ENCODE measurements at regions not wholly inside any gene's neighbourhood (a gene's known extent, or its start where the extent isn't known, plus 50 kb on each side); places are given as distances from the start of the nearest gene placed in this dataset.
"Not testable (repeated sequence)": the region's sequence is repeated elsewhere in the genome, so short reads cannot be mapped to it uniquely, and the experiment has no call there.

DNA sequence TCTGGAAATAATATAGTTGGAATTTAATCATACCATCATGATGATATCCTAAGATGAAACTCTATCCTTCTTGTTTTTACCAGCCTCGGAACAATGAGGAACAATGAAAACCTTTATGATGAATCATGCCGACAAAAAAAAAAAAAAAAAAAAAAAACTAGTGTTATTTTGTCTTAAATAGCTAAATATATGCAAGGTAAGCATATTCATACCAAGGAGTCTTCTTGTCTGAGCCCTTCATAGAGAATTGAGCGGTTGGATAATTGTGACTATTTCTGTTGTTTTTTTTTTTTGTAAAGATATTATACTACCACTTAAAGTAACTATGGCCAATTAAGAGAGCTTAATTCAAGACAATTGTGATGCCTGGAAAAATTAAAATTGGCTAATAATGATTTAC lies 244.0 kb upstream of the PCDH9 start:
- no peak for DNase-seq (ENCODE audit: low read depth, low spot score)

DNA sequence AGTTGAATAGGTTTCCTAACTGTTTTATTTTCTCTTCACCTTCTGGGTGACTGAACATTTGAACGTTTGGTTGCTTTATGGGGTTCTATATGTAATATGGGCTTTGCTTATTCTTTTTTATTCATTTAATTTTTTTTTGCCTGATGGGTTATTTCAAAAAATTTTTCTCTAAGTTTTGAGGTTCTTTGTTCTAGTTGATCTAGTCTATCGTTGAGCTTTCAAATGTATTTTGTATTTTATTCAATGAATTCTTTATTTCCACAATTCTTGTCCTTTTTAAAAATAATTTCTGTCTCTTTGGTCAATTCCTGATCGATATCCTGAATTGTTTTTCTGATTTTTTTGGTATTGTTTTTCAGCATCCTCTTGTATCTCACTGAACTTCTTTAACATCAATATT lies 239.5 kb upstream of the PCDH9 start:
- DNase-seq (ENCODE audit: low read depth, low spot score), result no peak

DNA sequence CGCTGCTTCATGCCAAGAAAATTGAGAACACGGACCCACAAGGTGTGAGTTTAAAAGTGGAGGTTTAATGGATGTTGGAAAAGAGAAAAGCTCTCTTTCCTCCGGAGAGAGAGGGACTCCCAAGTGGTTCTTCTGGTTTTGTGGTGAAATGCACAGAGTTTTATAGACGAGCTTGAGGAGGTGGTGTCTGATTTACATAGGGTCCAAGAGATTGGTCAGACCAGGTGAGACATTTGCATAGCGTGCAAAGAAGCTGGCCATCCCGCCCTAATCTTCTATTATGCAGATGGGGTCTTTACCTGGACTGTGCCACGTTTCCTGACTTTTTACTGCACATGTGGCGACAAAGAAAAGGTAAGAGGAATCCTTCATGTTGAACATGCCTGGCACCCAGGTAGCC lies 236.4 kb upstream of the PCDH9 start:
- no peak for DNase-seq (ENCODE audit: low read depth, low spot score)

DNA sequence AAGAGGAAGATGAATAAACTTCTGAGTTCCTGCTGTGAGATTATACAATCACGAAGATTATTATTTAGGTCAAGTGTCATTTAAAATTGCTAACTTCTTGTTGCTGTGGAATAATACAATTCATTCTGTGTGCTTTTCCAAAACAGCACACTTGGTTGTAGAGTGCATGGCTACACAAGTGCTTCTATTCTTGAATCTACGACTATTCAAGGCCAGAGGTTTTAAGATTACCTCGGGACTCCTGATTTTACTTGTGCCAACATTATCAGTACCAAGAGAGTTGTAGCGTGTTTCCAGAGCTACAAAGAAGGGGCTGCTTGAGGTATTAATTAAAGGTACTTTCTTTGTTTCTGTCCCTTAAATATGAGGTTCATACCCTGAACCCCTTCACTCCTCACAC lies 234.0 kb upstream of the PCDH9 start:
- DNase-seq (ENCODE audit: low read depth, low spot score), result no peak

DNA sequence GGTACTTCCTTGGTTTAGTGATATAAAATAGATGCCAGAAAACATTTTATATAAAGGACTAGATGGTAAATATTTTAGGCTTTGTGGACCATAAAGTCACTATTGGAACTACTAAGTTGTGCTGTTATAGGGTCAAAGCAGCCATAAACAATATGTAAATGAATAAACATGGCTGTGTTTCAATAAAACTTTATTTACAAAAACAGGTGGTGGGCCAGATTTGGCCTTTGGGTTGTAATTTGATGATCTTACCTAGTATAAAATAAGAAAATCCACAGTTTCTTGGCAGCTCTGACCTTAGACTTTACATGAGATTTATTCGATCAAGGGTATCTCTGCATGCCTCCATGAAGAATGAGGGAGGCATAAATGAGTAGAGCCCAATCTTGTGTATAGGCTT lies 232.0 kb upstream of the PCDH9 start:
- DNase-seq (ENCODE audit: low read depth, low spot score), result no peak

DNA sequence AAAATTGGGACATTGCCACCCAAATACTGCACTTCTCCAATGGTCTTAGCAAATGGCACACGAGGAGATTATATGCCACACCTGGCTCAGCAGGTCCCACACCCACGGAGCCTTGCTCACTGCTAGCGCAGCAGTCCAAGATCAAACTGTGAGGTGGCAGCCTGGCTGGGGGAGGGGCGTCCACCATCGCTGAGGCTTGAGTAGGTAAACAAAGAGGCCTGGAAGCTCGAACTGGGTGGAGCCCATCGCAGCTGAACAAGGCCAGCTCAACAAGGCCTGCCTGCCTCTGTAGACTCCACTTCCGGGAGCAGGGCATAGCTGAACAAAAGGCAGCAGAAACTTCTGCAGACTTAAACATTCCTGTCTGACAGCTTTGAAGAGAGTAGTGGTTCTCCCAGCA lies 222.4 kb upstream of the PCDH9 start:
- DNase-seq (ENCODE audit: low read depth, low spot score), result not testable (repeated sequence)

DNA sequence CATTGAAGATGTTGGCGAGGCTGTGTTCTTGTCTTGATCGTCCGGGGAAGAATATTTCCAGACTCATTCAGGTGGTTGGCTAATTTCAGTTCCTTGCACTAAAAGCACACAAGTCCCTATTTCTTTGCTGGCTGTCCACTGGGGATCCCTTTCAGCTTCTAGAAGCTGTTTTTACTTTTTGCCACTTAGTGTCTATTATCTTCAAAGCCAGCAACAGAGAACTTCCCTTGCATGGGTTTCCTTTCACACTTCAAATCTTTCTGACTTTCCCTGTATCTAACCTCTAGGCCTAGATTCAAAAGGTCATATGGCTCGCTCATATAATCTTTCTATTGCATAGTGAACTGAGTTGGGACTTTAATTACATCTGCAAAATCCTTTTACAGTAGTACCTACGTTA lies 215.3 kb upstream of the PCDH9 start:
- no peak for DNase-seq (ENCODE audit: low read depth, low spot score)

DNA sequence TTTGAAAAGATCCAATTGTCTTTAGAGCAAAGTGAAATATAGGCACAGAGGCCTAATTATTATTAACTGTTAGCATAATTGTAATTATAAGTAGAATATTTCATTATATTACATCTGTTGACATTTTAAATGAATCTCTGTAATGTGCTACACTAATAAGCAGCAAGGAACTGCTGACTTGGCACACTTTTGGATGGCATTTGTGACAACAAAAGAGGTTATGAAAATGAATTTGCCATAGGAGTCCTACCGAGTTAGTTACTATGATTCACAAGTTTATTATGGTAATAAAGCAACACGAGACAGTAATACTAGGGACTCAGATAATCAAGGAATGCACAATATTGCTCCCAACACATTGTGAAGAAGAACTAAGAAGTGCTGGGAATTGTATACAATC lies 213.8 kb upstream of the PCDH9 start:
- no peak for DNase-seq (ENCODE audit: low read depth, low spot score)

DNA sequence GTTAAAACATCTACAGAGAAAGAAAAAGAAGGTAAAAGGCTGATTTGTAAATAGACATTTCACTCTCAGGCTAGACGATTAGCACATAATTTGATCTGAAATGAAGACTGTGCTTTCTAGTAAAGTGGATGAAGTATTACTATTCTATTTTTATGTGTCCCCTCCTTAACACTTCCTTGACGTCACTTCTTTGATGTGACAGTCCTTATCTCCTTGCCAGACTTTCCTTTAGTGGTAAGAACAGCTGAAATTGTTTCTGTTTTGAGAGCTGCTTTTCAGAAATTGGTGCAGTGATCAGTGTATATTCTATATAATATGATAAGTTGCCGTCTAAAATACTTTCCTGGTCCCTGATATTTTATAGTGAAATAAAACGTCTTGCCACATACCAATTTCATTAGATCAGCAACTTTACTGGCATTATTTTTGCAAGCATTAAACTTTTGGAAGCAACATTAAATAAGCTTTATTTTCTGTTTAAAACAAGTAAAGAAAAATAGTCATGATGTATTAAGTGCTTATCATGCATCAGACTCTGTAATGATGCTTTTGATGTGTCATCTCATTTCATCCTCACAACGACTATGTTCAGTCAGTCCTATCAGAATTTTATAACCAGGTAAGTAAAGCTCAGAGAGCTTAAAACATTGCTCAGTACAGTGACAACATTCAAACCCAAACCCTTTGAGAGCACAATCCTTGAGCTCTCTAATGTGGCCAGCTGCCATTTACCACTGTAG lies 210.3 kb upstream of the PCDH9 start:
- no peak for DNase-seq (ENCODE audit: low read depth, low spot score)

DNA sequence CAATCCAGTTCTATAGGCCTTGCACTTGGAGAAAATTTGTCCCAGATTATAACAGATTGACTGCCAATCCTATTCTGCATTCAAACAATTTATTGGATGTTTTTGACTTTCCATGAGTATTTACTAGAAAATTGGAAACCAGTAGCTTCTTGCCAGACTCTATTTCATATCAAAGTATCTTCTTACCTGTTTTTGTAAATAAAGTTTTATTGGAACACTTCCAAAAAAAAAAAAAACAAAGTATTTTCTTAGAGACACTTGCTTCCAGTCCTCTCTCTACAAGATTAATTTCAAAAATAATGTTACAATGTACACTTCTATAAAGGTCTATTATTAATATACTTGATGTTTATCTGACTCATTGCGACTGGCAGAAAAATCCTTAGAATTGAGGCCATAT lies 209.2 kb upstream of the PCDH9 start:
- no peak for DNase-seq (ENCODE audit: low read depth, low spot score)

DNA sequence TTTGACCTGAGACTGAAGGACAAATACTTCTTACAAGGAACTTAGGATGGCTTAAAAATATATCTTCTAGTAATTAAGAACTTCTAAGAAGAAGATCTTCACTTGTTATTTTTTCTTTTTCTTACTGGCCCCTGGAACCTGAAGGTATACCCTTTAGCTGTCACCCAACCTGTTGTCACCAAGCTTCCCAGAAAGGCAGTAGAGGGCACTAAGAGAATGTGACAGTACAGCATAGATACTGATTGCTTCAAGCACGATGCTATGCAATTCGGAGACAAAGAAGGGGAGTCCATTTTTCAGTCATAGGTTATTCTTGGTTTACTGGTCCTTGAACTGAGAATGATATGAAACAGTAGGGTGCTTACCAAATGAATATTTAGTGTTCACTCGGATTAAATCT lies 208.3 kb upstream of the PCDH9 start:
- peak; percentile 5 for DNase-seq (ENCODE audit: low read depth, low spot score)

DNA sequence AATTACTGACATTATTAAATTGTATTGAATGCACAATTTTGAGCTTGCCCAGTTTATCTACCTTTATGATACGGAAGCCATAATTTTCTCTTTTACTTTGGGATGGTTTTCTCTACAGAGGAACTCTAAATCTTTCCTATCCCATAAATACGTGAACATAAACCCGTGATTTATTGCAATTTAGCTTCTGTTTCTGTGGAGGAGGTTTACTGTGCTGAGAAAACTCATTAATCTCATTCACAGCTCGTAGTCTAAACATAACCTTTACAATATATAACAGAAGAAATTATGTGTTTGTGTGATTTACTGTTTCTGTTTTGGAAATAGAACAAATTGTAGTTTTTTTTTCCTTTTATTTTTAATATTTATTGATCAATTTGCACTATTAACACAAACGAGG lies 207.1 kb upstream of the PCDH9 start:
- DNase-seq (ENCODE audit: low read depth, low spot score), result no peak

DNA sequence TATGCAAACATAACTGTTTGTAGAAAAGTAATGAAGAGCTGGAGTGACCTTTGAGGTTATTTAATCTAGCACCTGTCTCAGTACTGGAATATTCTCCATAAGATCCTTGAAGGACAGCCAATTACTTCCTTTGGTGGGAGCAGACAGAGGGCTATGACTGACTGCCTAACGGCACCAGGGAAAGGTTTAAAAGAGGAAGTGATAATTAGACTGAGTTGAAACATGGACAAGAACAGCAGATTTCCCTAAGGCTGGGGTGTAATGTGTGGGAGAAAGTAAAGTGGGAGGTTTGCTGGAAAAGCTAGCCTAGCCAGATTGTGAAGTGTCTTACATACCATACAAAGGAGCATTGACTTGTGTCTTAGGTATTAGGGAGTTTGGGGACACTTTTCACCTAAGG lies 191.3 kb upstream of the PCDH9 start:
- DNase-seq (ENCODE audit: low read depth, low spot score), result no peak

DNA sequence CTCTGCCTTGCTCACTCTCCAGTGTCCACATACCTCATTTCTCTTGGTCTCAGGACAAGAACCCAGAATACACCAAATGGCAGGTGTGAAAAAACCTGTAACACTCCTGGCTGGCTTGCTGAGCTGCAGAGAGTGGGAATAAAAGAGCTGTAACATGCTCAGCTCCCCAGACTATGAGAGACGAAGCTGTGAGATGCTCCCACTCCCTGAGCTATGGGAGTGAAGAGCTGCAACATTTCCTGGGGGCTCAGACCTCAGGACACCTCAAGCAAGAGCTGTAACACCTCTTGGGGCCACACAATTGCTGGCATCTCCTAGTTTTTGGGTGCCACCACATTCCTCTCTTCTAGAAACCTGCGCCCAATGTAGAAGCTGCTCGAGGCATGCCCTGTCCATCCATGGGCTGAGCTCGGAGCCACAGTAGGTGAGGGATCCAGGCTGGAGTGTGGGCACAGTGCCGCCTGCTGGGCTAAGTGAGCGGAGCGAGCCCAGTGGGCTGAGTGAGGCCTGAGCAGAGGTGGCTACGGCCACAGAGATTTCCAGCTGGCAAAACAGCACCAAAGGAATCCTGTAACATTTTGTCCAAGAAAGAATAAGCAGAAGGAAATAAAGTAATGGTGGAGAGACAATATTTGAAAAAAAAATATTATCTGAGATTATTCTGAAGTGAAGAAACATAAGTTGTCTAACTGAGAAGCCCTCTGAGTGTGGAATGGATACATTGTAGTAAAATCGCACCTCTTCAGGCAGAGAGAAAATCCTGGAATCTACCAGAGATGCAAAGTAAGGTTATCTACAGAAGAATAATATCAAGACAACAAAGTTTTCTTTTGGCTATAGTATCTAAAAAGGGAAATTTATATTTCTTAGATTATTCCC lies 186.2 kb upstream of the PCDH9 start:
- peak; percentile 15 for DNase-seq (ENCODE audit: low read depth, low spot score)

DNA sequence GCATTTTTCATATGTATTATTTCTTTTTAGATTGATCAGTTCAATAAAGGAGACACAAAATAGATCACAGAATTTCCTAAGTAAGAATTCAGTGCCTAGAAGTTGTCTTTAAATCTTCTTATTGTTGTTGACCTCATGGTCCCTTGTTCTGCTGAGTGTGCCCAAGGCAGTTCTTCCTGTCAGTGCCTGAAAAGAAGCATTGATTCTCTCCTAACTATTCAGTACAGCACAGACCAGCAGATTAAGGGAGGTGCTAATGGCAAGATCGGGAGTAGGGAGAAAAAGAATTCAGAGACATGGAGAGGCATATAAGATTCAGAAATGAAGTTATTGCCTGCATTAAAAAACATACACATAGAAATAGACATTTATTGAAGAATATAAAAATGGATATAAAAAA lies 180.5 kb upstream of the PCDH9 start:
- no peak for DNase-seq (ENCODE audit: low read depth, low spot score)

DNA sequence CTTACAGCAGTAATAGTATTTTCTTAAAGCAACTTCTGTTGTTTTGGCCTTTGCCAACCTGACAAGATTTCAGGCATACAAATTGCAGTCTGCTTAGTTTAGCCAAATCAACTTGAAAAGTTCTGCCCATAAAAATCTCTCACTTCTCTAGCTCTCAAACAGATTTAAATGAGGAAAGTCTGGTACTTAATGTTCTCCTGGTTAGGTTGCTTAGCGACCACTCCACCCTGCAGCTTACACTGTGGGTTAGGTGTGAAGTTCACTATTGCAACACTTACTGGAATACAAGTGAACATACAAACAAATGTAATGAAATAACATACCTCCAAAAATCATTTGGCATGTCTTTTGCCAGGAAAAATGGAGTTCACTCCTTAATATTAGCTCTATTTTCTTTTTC lies 178.7 kb upstream of the PCDH9 start:
- no peak for DNase-seq (ENCODE audit: low read depth, low spot score)

DNA sequence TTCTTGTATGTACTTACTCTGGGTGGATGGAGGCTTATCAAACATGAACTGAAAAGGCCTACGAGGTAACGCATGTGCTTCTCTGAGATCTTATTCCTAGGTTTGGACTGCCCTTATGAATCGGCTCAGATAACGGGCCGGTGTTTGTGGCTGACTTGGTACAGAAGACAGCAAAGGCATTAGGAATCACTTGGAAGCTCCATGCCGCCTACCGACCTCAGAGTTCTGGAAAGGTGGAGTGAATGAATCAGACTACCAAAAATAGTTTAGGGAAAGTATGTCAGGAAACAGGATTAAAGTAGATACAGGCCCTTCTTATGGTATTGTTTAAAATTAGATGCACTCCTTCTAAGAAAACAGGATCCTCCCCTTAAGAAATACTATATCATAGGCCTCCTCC lies 172.4 kb upstream of the PCDH9 start:
- no peak for DNase-seq (ENCODE audit: low read depth, low spot score)

DNA sequence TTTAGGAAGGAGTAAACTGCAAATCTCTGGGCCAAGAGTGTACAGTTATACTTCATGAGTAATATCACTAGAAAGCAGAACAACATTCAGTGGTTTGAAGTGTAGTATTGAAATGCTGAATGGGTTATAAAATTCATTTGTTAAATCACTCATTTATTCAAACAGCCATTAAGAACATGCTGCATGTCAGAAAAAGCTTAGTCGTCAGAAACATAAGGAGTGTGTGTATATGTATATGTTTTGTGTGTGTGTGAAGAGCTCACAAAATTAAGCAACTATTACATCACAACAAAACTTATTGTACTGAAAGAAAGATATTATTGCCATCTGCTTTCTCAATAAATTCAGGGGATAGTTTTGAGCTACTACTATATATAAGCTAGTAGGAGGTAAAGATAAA lies 165.4 kb upstream of the PCDH9 start:
- no peak for DNase-seq (ENCODE audit: low read depth, low spot score)

DNA sequence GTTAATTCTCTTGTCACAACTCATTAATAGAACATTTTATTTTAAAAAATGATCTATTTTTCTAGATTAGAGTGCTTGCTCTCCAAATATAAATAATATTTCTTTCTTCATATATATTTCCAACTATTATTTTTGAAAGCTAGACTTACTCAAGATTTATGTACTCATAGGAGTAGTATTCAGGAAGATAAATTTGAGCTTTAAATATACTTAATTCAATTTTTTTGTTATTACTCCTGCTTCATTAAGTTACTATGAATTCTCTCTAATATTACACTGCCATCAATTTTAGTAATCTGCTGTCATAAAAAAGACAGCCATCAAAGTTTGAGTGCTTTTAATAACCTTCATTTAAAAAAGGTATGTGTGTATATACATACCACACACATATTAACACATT lies 161.9 kb upstream of the PCDH9 start:
- DNase-seq (ENCODE audit: low read depth, low spot score), result no peak

DNA sequence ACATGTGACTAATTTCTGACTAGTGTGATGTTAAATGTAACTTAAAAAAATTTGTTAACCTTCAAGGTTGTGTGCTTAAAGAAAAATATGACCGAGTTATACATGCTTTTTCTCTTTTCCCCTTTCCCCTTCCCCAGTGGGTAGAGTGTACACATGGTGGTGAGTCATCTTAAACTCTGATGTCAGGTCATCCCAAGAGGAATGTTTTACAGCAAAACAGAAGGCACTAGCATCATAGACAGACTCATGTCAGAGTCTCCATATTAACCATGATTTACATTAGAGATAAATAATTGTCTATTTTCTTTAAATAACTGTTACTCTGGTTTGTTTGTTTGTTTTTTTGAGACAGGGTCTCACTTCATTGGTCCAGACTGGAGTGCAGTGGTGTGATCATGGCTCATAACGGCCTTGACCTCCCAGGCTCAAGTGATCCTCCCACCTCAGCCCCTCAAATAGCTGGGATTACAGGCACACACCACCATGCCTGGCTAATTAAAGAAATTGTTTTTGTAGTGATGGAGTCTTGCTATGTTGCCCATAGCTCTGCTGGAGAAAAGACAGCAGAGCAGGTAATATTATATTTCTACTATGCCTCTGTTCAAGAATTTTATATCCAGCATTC lies 160.4 kb upstream of the PCDH9 start:
- DNase-seq (ENCODE audit: low read depth, low spot score), result no peak

DNA sequence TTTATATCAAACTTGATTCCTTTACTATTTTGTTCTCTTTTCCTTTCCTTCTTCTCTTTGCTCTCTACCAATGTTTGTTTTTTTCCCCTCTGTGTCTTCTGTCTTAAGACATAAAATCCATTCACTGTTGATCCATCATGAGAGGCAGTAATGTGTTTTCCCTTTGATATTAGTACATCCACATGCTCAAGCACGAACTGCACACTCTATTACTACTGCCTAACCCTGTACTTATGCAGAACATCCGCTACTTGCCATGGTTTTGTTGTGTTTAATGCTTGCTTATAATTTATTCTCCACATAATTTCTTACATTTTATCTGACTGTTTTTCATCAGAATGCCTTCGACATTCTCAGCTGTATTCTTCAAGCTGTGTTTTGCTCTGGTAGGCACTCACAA lies 159.0 kb upstream of the PCDH9 start:
- DNase-seq (ENCODE audit: low read depth, low spot score), result no peak

DNA sequence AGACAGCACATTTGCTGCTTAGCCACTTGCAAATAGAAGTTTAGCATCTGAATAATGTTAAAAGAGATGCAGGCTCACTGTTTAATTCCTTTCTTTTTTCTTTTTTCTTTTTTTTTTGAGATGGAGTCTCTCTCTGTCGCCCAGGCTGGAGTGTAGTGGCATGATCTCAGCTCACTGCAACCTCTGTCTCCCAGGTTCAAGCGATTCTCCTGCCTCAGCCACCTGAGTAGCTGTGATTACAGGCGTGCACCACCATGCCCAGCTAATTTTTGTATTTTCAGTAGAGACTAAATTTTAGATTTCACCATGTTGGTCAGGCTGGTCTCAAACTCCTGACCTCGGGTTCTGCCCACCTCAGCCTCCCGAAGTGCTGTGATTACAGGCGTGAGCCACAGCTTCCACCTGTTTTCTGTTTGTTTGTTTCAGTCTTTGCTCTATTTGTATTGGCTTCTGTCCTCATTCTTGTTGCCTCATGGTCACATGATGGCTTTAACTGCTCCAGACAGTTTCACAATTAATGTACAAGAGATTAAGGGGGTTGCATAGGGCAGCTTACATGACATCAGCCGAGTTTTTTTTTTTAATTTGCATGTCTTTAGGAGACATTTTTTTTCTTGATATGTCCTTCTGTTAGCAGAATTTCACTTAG lies 153.1 kb upstream of the PCDH9 start:
- not testable (repeated sequence) for DNase-seq (ENCODE audit: low read depth, low spot score)
